ENCODE measurements at regions not wholly inside any gene's neighbourhood (a gene's known extent, or its start where the extent isn't known, plus 50 kb on each side); places are given as distances from the start of the nearest gene placed in this dataset.

DNA sequence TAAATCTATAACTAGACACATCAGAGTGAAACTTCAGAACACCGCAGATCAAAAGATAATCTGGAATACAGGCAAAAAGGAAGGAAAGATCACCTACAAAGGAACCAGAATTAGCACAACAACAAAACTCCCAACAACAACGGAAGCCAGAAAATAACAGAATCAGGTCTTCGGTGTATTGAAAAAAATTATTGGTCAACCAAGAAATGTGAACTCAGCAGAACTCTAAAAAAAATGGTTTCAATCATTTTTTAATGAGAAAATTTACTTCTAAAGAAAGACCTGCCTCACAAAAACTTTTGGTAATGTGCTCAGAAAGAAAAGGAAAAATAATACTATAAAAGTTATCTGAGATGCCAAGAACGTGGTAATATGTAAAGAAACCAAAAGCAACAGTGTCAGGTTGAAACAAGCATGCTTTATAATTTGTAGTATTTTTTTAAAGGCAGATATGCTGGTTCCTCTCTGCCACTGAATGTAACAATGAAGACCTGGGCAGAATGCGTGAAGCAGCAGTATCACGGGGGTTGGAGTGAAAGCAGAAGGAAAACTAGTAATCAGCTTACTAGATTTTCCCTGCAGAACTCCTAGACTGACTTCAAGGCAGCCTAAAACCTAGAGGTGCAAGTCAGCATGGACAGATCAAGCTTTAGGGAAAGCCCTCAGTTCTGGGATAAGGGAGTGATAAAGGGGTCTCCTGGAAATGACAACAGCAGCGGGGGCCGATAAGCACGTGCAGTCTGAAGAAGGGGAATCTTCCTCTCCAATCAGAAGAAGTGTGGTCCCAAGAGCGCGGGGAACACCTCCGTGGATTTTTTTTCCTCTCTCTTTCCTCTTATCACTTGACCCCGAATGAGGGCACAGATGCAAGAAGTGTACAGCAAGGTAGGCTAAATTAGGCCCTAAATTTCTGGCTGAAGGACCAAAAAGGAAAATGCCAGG, 80.9 kb upstream of the TEKT1 start:
- H3K4me3 ChIP-seq (ENCODE audit: low read depth, low read length) = no peak overlapping the region
- TF ChIP-seq, protein P1, sequence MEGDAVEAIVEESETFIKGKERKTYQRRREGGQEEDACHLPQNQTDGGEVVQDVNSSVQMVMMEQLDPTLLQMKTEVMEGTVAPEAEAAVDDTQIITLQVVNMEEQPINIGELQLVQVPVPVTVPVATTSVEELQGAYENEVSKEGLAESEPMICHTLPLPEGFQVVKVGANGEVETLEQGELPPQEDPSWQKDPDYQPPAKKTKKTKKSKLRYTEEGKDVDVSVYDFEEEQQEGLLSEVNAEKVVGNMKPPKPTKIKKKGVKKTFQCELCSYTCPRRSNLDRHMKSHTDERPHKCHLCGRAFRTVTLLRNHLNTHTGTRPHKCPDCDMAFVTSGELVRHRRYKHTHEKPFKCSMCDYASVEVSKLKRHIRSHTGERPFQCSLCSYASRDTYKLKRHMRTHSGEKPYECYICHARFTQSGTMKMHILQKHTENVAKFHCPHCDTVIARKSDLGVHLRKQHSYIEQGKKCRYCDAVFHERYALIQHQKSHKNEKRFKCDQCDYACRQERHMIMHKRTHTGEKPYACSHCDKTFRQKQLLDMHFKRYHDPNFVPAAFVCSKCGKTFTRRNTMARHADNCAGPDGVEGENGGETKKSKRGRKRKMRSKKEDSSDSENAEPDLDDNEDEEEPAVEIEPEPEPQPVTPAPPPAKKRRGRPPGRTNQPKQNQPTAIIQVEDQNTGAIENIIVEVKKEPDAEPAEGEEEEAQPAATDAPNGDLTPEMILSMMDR (IDR thresholded peaks at IDR 0.05; ENCODE audit: low read depth, low read length) = no peak

DNA sequence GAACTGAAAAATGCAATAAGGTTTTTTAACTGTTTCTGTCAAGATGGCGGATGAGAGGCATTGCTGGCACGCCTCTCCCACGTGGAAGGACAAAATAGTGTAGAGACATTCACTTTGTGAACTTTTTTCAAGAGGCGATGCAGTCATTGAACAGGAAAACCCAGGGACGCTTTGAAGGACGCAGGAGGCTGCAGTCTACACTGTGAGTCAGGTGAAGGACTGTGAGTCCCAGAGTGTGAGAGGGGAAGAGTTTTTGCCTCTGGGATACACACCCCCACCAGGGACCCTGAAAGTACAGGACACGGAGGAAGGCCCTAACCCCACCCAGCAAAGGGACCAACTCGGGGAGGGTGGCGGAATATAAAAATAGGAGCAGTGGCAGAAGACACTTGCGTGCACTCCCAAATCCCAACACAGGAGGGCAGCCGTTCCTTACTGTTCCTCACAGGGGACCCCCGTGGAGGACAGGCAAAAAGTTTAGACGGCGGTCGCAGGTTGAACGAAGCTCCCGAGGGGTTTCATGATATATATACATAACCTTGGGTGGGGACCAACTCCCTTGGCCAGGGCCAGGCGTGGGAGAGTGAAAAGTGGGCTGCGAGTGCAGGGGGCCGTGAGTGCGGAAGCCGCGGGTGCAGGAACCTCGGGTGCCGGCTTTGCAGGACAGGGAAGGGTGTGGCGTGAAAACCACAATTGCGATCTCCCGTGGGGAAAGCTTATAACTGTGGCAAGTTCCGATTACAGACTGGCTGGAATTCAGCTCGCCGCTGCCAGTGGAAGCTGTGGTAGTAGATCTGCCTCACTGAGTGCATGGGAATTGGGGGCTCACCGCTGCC, 82.0 kb upstream of the ALOX12 start:
- TF ChIP-seq, protein P1 (IDR thresholded peaks at IDR 0.05; ENCODE audit: low read depth, low read length) = peak; percentile 75
- no peak overlapping the region for H3K4me3 ChIP-seq (ENCODE audit: low read depth, low read length)

GRCh38 chr17:6914711-6915110, 81.1 kb upstream of the ALOX12 start:
- H3K4me3 ChIP-seq (ENCODE audit: low read depth, low read length) = no peak overlapping the region
- TF ChIP-seq, protein P1 (IDR thresholded peaks at IDR 0.05; ENCODE audit: low read depth, low read length) = no peak

- TF ChIP-seq, protein P1 (IDR thresholded peaks at IDR 0.05; ENCODE audit: low read depth, low read length) = no peak
- H3K4me3 ChIP-seq (ENCODE audit: low read depth, low read length) = no peak overlapping the region
Observed at GRCh38 chr17:6915620-6916019, 80.2 kb upstream of the ALOX12 start.

DNA sequence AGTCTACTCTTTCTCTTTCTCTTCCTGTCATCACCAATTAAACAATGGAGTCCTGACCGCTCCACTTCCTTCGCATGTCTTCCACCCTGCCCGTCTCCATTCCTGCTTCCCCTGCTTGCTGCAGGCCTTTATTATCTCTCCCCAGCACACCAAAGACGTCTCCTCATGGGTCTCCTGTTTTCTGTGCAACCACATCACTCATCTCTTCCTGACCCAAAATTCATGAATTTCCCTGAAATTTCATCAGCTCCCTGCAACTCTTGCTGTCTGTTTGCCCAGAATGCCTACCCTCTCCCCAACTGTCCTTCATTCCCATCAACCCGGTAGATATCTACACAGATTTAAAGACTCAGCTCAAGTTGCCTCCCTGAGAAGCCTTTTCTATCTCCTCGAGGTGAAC, 76.7 kb upstream of the ALOX12 start:
- H3K4me3 ChIP-seq (ENCODE audit: low read depth, low read length) = no peak overlapping the region
- TF ChIP-seq, protein P1 (IDR thresholded peaks at IDR 0.05; ENCODE audit: low read depth, low read length) = no peak

DNA sequence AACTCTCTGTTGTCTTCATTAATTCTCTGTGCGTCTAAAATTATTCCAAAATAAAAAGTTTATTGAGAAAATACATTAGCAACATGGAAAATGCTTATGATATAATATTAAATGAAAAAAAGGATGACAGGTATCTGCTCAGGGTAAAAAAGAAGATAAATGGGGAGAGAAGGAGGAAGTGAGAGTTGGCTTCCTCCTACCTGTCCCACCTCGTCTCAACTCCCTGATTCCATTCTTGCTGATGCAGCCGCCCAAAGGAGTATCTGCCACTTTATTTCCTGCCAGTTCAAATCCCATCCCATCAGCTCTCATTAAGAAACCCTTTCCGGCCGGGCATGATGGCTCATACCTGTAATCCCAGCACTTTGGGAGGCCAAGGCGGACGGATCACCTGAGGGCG, 72.5 kb upstream of the ALOX12 start:
- H3K4me3 ChIP-seq (ENCODE audit: low read depth, low read length) = no peak overlapping the region
- TF ChIP-seq, protein P1 (IDR thresholded peaks at IDR 0.05; ENCODE audit: low read depth, low read length) = no peak

DNA sequence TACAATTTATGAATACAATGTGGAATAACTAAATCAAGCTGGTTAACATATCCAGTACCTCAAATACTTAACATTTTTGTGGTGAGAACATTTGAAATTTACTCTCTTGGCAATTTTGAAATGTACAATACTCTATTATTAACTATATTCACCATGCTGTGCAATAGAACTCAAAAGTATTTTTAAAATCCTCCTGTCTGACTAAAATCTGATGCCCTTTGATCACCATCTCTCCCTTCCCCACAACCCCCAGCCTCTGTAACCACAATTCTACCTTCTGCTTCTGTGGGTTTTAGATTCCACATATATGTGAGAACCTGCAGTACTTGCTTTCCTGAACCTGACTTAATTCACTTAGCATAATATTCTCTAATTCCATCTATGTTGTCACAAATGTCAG, 71.6 kb upstream of the ALOX12 start:
- TF ChIP-seq, protein P1 (IDR thresholded peaks at IDR 0.05; ENCODE audit: low read depth, low read length) = no peak
- H3K4me3 ChIP-seq (ENCODE audit: low read depth, low read length) = no peak overlapping the region

Measured in WI38 (cell line).